GM18511 (cell line): ENCODE measurements at regions not wholly inside any gene's neighbourhood (a gene's known extent, or its start where the extent isn't known, plus 50 kb on each side); places are given as distances from the start of the nearest gene placed in this dataset.

Experiments used
- ATAC-seq: cut with Tn5 transposase; IDR thresholded peaks from one replicate; pipeline ENCODE4 v1.9.1; 2021; ENCODE audit warnings: mild to moderate bottlenecking, moderate library complexity; ENCODE audit not compliant: unreplicated experiment

DNA sequence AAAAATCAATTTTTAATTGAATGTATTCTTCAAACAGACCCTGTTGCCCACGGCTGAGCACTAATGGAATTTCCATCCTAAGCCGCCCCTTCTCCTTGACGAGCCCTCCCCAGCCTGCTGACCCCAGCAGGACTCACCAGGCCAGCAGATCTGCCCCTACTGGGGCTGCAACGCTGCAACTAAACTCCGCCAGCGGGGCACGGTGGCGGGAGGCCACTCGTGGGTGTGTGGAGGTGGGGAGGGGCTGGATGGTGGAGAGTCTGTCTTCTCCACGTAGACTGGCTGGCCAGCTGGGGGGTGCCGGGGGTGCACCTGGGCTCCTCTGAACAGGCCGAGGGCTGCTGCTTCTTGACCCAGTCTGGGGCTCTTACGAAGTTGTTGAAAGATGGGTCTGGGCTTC lies 67.8 kb downstream of the ENGASE start:
- no peak for ATAC-seq

DNA sequence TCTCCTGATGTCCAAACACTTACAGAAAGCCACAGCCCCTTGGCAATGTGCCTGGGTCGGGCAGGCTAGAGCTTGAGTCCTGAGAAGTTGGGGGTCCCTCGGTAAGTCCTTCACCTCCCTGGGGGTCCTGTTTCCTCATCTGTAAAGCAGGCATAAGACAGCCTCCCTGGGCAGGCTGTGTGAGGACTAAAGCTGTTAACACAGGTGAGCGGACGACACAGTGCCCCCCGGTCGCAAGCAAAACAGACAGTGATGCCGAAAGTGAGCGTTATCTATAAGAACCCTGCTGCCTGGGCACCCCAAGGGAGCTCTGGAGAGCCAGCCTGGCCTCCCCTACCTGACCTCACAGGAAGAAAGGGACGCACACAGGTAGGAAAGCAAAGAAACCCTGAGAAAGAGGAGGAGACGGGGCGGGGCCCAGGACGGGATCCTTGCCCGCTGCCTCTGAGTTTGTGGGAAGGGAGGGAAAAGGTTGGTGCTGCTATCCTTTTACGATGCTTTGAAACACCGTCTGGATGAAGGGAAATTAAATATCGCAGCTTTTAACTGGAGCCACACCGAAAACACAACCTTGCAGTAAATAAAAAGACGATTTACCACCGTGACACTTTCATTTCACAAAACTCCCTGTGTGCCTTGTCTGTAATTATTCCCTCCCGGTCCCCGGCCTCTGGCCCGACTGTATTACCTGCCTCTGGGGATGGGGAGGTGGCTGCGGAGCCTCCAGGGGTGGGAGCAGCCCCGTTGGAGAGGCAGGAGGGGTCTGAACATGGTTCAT lies 67.1 kb downstream of the ENGASE start:
- no peak for ATAC-seq

DNA sequence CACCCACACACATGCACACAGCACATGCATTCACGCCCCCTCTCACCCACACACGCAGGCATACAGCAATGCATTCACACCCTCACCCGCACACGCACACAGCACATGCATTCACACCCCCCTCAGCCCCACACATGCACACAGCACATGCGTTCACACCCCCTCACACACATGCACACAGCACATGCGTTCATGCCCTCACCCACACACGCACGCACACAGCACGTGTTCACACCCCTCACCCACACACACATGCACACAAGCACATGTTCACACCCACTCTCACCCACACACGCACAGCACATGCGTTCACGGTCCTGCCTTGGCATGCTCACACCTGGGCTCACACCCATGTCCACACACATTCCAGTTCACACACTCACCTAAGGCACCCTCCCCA lies 64.2 kb downstream of the ENGASE start:
- no peak for ATAC-seq

DNA sequence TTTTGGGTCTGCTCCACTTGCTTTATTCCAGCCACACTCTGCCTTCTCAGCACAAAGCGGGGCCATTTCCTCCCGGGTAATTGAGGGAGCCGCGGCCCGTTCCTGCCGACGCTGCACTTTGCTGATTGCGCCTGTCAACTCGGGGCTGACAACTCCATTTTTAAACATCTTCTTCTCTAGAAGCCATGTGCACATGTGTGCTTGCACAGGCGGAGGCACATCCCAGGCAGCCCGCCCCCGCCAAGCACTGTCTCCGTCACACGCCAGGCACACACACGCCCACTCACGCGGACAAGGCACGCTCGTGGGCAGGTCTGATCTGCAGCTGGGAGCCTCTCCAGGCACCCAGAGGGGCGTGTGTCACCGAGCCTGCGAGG lies 63.2 kb downstream of the ENGASE start:
- no peak for ATAC-seq

DNA sequence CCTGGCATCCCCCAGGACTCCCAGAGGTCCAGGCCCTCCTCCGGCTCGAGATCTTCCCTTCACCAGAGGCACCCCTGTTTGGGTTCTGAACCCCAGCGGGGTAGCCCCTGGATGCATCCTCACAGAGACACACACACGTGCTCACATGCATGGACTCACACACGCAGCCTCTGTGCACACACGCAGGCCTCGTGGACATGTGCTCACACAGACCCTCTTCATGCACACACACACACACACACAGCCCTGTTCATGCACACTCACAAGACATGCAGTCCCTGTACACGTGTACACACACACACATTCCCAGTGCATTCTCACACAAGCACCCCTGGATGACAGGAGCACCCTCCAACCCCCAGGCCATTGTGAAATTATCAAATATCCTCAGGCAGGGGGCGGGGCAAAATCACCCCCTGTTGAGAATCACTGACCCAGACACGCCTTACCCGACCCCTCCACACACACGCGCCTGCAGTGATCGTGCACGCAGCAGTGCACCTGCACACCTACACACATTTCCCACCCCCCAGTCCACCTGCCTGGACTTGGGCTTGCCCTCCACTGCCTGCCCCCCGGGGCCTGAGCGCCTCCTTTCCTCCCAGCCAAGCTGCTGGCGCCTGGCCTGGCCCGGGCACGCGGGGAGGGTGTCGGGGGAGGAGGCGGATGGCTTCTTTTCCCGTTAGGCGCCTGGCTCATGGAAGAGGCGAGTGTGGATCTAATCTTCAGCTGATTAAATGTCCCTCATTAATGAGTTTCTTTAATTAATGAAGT lies 62.6 kb downstream of the ENGASE start:
- ATAC-seq: no peak

DNA sequence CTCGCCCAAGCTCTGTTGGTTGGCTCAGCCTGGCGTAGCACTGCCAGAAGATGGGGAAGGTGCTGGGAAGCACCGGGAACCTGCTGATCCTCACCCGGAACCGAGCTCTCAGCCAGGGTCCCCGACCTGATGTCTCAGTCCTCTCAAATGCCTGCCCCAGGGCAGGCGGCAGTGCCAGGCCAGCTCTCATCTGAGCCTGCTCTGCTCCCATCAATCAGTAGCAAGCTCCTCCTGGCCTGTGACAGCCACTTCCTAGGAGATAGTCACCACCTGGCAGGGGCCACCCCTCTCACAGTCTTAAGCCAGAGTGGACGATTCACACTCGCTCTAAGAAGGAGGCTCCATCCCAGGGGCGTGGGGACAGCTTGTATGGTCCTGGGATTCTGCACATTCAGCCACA lies 62.0 kb downstream of the ENGASE start:
- ATAC-seq: no peak
